Activated CD8-positive, alpha-beta T cell treated with anti-CD3 and anti-CD28 coated beads for 36 hours (primary cell): ENCODE measurements at regions not wholly inside any gene's neighbourhood (a gene's known extent, or its start where the extent isn't known, plus 50 kb on each side); places are given as distances from the start of the nearest gene placed in this dataset.

Source experiments
- ATAC-seq: fragments of 200-7000 bp; cut with Tn5 transposase; one replicate; pipeline ENCODE4 v1.10.0; 2021; ENCODE audit warnings: mild to moderate bottlenecking, moderate library complexity
- CTCF ChIA-PET: fragments of 350-600 bp; sonication (Branson Sonifier 250); formaldehyde crosslinking; loops from one replicate; lab custom pipeline; 2021; ENCODE audit warnings: antibody characterized with exemption; lab: Charles Lee
- POLR2A ChIA-PET: fragments of 350-600 bp; sonication (Branson Sonifier 250); formaldehyde crosslinking; loops from one replicate; lab custom pipeline; 2021; ENCODE audit warnings: antibody characterized with exemption; lab: Charles Lee
- DNase-seq: peaks from one replicate; pipeline ENCODE4 v3.0.0-alpha.2; 2020
- H3K27ac Mint-ChIP-seq: one replicate; pipeline ENCODE4 v1.8.0; 2021; ENCODE audit warnings: mild to moderate bottlenecking, mixed read lengths
- H3K27me3 Mint-ChIP-seq: one replicate; pipeline ENCODE4 v1.8.0; 2021; ENCODE audit warnings: mixed read lengths
- H3K36me3 Mint-ChIP-seq: one replicate; pipeline ENCODE4 v1.8.0; 2021; ENCODE audit warnings: low read depth, mixed read lengths
- H3K4me1 Mint-ChIP-seq: one replicate; pipeline ENCODE4 v1.8.0; 2021; ENCODE audit warnings: low read depth, mixed read lengths
- H3K4me3 Mint-ChIP-seq: one replicate; pipeline ENCODE4 v1.8.0; 2021; ENCODE audit warnings: mild to moderate bottlenecking, moderate library complexity, mixed read lengths
- H3K9me3 Mint-ChIP-seq: one replicate; pipeline ENCODE4 v1.8.0; 2021; ENCODE audit warnings: mixed read lengths
- intact Hi-C: fragments of 100-400 bp; cut with micrococcal nuclease; formaldehyde crosslinking; loops from one replicate; pipeline ENCODE4 v1.10.0; 2022
- TF ChIP-seq, protein P1 (sequence below): fragments of 200-600 bp; IDR thresholded peaks from one replicate; pipeline ENCODE4 v1.8.0; 2022; ENCODE audit warnings: antibody characterized with exemption, mild to moderate bottlenecking

DNA sequence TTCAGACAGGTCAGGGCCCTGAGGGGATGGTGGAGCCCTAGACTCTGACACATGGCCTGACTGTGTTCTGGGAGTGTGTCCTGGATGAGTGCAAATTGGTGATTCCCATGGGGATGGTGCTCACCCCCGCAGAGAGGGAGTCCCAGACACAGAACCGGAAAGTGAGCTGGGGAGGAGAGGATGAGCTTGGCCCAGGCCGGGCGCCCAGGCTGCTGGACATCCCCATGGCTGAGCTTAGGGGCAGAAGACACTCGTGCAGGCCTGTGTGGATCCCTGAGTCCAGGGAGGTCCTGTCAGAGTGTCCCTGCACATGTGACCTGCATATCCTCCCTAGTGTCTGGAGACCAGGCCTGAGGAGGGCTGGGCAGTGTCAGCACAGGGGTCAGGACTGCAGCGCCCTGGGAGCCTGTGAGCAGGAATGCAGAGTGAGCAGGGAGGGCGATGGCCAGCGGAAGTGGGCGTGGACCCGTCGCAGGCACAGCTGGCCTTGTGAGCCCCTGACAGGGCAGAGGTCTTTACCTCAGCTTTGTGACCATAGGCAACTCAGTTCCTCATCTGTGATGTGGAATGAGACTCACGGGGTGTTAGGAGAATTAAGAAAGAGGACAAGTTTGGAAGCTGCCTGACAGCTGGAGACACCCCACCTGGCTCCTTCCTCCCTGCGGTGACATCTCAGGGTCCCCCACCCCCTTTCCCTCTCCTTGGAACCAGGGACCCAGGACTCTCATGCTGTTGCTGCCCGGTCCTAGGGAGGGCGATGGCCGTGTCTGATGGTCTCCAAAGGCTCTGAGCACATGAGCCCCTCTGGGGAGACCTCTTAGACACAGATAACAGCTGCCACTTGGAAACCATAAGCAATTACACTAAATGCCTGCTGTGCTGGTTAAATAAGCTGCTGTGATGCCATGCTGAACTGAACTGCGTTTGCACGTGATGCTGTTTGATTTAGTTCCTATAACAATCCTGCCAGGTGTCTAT lies 62.6 kb upstream of the HS6ST1 start:
- intact Hi-C loops, result no loop called here
- Mint-ChIP-seq H3K4me3 (no peak overlapping the region), H3K27me3 (peaks cover 2% of the 10 kb centered on the region), H3K4me1 (peaks cover 9% of the 10 kb centered on the region), H3K27ac (no peak overlapping the region), H3K9me3 (no peaks in the 10 kb centered on the region), H3K36me3 (no peaks in the 10 kb centered on the region)
- no peak for ATAC-seq
- DNase-seq, result no peak
- POLR2A ChIA-PET, result no interaction called here
- TF ChIP-seq, protein P1, sequence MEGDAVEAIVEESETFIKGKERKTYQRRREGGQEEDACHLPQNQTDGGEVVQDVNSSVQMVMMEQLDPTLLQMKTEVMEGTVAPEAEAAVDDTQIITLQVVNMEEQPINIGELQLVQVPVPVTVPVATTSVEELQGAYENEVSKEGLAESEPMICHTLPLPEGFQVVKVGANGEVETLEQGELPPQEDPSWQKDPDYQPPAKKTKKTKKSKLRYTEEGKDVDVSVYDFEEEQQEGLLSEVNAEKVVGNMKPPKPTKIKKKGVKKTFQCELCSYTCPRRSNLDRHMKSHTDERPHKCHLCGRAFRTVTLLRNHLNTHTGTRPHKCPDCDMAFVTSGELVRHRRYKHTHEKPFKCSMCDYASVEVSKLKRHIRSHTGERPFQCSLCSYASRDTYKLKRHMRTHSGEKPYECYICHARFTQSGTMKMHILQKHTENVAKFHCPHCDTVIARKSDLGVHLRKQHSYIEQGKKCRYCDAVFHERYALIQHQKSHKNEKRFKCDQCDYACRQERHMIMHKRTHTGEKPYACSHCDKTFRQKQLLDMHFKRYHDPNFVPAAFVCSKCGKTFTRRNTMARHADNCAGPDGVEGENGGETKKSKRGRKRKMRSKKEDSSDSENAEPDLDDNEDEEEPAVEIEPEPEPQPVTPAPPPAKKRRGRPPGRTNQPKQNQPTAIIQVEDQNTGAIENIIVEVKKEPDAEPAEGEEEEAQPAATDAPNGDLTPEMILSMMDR, result no peak
- CTCF ChIA-PET, result no interaction called here

DNA sequence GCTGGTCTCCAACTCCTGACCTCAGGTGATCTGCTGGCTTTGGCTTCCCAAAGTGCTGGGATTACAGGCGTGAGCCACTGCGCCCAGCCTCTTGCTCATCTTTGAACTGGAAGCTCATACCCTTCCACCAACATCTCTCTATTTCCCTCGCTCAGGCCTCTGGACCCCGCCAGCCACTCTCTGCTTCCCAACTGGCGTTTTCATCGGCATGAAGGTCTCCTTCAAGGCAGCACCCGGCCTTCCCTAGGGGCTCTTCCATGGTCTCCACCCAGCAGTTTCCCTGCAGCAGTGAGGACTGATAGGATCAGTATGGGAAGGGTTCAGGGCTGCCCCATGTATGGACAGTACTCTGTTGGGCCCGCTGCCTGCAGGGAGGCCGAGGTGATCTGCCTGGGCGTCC lies 65.8 kb upstream of the HS6ST1 start:
- intact Hi-C loops, result no loop called here
- ChIA-PET CTCF (no interaction called here), POLR2A (no interaction called here)
- ATAC-seq, result no peak
- TF ChIP-seq, protein P1, result no peak
- H3K4me1 Mint-ChIP-seq, result peaks cover 9% of the 10 kb centered on the region
- H3K27ac Mint-ChIP-seq, result no peak overlapping the region
- no peak for DNase-seq
- no peaks in the 10 kb centered on the region for H3K36me3 Mint-ChIP-seq
- H3K27me3 Mint-ChIP-seq, result peaks cover 2% of the 10 kb centered on the region
- H3K9me3 Mint-ChIP-seq, result no peaks in the 10 kb centered on the region
- H3K4me3 Mint-ChIP-seq, result no peak overlapping the region

DNA sequence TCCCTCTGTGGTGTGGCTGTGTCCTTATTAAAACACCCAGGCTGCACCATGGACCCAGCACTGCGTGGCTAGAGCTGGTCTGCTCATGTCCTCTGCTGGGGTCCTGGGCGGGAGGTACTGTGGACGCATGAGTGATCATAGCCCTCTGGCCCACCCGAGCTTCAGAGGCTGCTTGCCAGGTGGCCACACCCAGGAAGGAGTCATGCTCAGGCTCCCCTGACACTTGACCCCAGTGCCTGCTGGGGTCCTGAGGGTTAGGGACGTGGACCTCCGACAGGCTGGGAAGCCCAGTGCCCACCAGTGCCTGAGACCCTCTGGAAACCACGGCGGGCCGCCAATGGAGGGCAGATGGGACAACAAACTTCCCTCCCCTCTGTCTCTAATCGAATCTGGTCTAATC lies 66.3 kb upstream of the HS6ST1 start:
- no peak overlapping the region for H3K4me3 Mint-ChIP-seq
- peaks cover 2% of the 10 kb centered on the region for H3K27me3 Mint-ChIP-seq
- H3K9me3 Mint-ChIP-seq, result no peaks in the 10 kb centered on the region
- TF ChIP-seq, protein P1, result no peak
- H3K27ac Mint-ChIP-seq, result no peak overlapping the region
- POLR2A ChIA-PET, result no interaction called here
- intact Hi-C loops, result no loop called here
- CTCF ChIA-PET, result no interaction called here
- H3K36me3 Mint-ChIP-seq, result no peaks in the 10 kb centered on the region
- ATAC-seq (no peak), DNase-seq (no peak)
- H3K4me1 Mint-ChIP-seq, result peaks cover 9% of the 10 kb centered on the region

DNA sequence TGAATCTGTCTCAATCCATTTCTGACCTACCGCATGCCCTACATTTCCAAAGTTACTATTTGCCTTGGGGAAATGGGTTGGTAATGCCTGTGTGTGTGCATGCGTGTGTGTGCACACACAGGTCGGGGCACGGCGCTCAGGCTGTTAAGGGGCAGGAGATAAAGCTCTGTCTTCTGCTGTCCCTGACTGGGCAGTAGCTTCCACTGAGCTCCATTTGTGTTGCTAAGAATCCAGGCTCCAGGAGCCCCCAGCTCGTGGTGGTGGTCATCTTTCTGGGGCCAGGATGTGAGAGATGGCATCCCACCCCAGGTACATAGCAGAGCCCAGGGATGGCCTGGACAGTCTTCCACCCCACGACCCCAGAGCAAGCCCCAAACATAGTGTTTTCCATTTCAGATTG lies 66.7 kb upstream of the HS6ST1 start:
- intact Hi-C loops, result no loop called here
- no peak overlapping the region for H3K4me3 Mint-ChIP-seq
- DNase-seq, result no peak
- POLR2A ChIA-PET, result no interaction called here
- H3K27ac Mint-ChIP-seq, result no peak overlapping the region
- peaks cover 9% of the 10 kb centered on the region for H3K4me1 Mint-ChIP-seq
- no peaks in the 10 kb centered on the region for H3K9me3 Mint-ChIP-seq
- CTCF ChIA-PET, result no interaction called here
- no peak for ATAC-seq
- H3K36me3 Mint-ChIP-seq, result no peaks in the 10 kb centered on the region
- peaks cover 2% of the 10 kb centered on the region for H3K27me3 Mint-ChIP-seq
- TF ChIP-seq, protein P1, result no peak

DNA sequence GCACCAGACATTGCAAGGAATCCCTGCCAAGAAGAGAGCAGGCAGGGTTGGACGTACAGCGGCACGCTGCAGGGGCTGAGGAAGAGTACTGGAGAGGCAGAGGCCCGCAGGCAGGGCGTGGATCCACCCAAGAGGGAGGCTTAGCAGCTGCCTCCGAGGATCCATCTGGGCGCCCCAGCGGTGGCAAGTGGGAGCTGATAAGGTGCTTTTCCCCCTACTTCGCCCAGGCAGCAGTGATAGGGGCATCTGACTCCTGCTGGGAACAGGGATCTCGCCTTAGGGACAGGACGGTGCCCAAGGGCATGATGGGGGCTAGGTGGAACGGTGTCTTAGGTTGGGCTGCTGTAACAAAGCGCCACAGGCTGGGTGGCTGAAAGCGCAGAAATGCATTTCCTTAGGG lies 67.4 kb upstream of the HS6ST1 start:
- peaks cover 9% of the 10 kb centered on the region for H3K4me1 Mint-ChIP-seq
- no peak for ATAC-seq
- H3K27ac Mint-ChIP-seq, result no peak overlapping the region
- no peaks in the 10 kb centered on the region for H3K9me3 Mint-ChIP-seq
- CTCF ChIA-PET, result no interaction called here
- H3K4me3 Mint-ChIP-seq, result no peak overlapping the region
- intact Hi-C loops, result no loop called here
- peaks cover 2% of the 10 kb centered on the region for H3K27me3 Mint-ChIP-seq
- no peaks in the 10 kb centered on the region for H3K36me3 Mint-ChIP-seq
- TF ChIP-seq, protein P1, result no peak
- DNase-seq, result no peak
- POLR2A ChIA-PET, result no interaction called here
